SJCRH30 (cell line): ENCODE measurements at regions not wholly inside any gene's neighbourhood (a gene's known extent, or its start where the extent isn't known, plus 50 kb on each side); places are given as distances from the start of the nearest gene placed in this dataset.

ENCODE experiments used
- DNase-seq, 2 experiments: peaks; one replicate each; pipeline ENCODE4 v3.0.0-alpha.2; 2015 to 2020
- H3K27ac ChIP-seq: fragments of 250-450 bp; sonication (Bioruptor Pico); 2 replicates; pipeline ENCODE4 v1.5.1; 2020; ENCODE audit warnings: mild to moderate bottlenecking, moderate library complexity
- H3K27me3 ChIP-seq: fragments of 250-450 bp; sonication (Bioruptor Pico); 2 replicates; pipeline ENCODE4 v1.5.1; 2020; ENCODE audit warnings: mild to moderate bottlenecking, moderate library complexity
- H3K36me3 ChIP-seq: fragments of 250-450 bp; sonication (Bioruptor Pico); 2 replicates; pipeline ENCODE4 v1.5.1; 2020; ENCODE audit warnings: mild to moderate bottlenecking, moderate library complexity
- H3K4me1 ChIP-seq: fragments of 250-450 bp; sonication (Bioruptor Pico); 2 replicates; pipeline ENCODE4 v1.5.1; 2020; ENCODE audit warnings: mild to moderate bottlenecking, moderate library complexity
- H3K4me3 ChIP-seq: fragments of 250-450 bp; sonication (Bioruptor Pico); 2 replicates; pipeline ENCODE4 v1.5.1; 2020; ENCODE audit warnings: mild to moderate bottlenecking, moderate library complexity
- H3K9me3 ChIP-seq: fragments of 250-450 bp; sonication (Bioruptor Pico); replicated peaks from 2 replicates; pipeline ENCODE4 v1.5.1; 2020; ENCODE audit warnings: mild to moderate bottlenecking, moderate library complexity

DNA sequence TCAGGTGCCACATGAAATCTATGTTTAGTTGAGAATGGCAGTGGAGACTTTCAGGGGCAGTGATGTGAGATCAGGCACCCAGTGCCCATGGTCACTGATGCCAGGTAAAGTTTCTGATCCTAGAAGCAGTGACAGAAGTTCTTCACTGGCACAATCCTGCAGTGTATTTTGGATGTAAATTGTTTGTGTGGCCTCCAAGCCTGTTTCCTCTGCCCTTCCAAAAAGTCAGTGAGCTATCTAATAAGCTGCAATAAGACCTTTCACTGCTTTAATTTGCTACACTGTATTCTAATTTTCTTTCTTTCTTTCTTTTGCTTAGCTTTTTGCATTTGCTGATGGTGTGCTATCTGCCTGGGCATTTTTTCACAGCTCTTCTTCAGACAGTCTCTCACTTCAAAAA, 1348.6 kb downstream of the ADGRL3 start:
- Histone ChIP-seq H3K9me3 (no peaks in the 10 kb centered on the region), H3K4me1 (no peaks in the 10 kb centered on the region), H3K36me3 (no peaks in the 10 kb centered on the region), H3K27me3 (no peaks in the 10 kb centered on the region), H3K4me3 (no peak overlapping the region), H3K27ac (no peak overlapping the region)
- no peak for DNase-seq

DNA sequence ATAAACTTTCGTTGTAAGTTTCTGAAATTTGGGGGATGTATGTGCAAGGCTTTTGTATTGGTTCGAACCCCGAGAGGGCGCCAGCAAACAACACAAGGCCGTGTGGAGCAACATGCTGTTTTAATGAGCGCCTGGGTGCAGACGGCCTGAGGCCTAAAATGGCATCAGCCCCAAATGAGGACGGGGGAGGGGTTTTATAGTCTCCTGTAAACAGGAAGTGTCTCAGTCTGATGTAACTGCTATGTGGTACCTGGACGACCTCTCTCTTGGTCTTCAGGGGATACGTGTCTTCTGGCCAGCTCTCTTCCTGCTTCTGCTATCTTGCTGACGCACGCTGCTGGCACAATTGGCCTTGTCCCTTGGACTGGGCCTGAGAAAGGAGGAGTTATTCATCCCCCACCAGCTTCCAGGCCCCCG, 1348.0 kb downstream of the ADGRL3 start:
- peak in 1 of 2 experiments; percentile 3 for DNase-seq
- no peaks in the 10 kb centered on the region for H3K36me3 ChIP-seq
- H3K27ac ChIP-seq = no peak overlapping the region

DNA sequence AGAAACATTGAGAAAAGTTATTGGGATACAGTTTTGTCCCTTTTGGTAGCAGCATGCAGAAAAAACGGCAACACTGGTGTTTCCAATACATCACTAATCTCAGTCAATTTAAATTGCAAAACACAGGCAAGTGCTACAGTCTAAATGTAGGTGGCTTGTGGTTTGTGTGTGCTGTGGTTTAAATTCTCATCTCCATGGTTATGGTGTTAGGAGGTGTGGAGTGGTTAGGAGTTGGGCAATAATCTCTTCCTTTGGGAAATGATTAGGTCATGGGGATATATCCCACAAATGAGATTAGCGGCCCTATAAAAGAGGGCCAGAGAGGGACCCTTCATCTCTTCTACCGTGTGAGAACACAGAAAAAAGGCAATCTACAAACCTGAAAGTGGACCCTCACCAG, 1344.3 kb downstream of the ADGRL3 start:
- no peaks in the 10 kb centered on the region for H3K9me3 ChIP-seq
- DNase-seq = peak in 1 of 2 experiments; percentile 10
- H3K36me3 ChIP-seq = no peaks in the 10 kb centered on the region
- no peak overlapping the region for H3K4me3 ChIP-seq
- H3K4me1 ChIP-seq = no peaks in the 10 kb centered on the region
- H3K27ac ChIP-seq = no peak overlapping the region
- no peaks in the 10 kb centered on the region for H3K27me3 ChIP-seq

More for the DNA sequence above, 1348.0 kb downstream of the ADGRL3 start:
- no peak overlapping the region for H3K4me3 ChIP-seq
- H3K4me1 ChIP-seq = no peaks in the 10 kb centered on the region
- no peaks in the 10 kb centered on the region for H3K27me3 ChIP-seq
- no peaks in the 10 kb centered on the region for H3K9me3 ChIP-seq

DNA sequence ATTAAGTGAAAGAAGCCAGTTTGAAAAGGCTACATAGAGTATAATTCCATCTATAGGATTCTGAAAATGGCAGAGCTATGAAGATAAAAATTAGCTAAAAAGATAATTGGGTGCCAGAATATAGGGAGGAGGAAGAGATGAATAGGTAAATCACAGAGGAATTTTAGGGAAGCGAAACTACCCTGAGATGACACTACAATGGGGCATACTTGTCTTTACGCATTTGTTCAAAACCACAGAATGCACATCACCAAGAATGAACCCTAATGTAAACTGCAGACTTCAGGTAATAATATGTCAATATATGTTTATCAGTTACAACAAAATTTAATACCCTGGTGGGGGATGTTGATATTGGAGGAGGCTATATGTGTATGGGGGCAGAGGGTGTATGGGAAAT, 1342.9 kb downstream of the ADGRL3 start:
- DNase-seq = no peak

DNA sequence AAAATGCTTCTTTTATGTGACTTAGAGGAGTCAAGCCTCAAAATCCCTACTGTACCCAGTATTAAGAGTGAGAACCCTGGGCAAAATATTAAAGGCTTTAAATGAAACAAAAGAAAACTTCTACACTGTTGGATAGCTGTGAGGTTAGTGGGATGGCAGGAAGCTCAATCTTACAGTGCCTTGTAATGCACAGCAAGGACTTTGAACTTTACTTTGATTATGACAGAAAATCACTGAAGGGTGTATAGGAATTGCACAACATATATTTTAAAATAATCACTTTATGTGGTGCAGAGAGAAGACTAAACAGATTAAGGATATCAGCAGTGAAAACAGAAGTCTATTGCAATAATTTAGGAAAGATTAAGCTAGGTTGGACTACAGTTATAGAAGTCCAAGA, 1333.4 kb downstream of the ADGRL3 start:
- Histone ChIP-seq H3K36me3 (no peaks in the 10 kb centered on the region), H3K9me3 (no peaks in the 10 kb centered on the region), H3K4me3 (no peak overlapping the region), H3K27ac (no peak overlapping the region), H3K27me3 (no peaks in the 10 kb centered on the region), H3K4me1 (no peaks in the 10 kb centered on the region)
- no peak for DNase-seq

More for the DNA sequence above, 1342.9 kb downstream of the ADGRL3 start:
- Histone ChIP-seq H3K4me3 (no peak overlapping the region), H3K27ac (no peak overlapping the region), H3K36me3 (no peaks in the 10 kb centered on the region), H3K4me1 (no peaks in the 10 kb centered on the region), H3K27me3 (no peaks in the 10 kb centered on the region), H3K9me3 (no peaks in the 10 kb centered on the region)

DNA sequence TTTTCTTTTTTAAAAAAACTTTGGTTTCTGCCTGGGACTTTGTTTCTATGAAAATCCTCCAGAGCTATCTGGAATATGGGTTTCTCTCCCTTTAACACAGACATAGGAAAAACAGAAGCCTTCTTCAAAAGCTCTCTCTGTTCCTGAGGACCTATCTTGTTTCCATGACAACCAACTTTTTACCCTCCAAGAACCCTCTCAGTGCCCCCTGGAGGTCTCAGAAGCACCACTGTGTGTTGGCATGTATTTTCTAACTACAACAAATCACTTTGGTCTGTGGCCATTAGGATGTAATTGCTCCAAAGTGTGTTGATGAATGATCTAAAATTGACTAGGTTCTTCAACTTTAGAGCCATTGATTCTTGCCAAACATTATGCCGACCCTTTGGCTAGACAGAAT, 1331.6 kb downstream of the ADGRL3 start:
- Histone ChIP-seq H3K27me3 (no peaks in the 10 kb centered on the region), H3K36me3 (no peaks in the 10 kb centered on the region), H3K9me3 (no peaks in the 10 kb centered on the region), H3K4me3 (no peak overlapping the region), H3K27ac (no peak overlapping the region), H3K4me1 (no peaks in the 10 kb centered on the region)
- peak in 1 of 2 experiments; percentile 13 for DNase-seq

DNA sequence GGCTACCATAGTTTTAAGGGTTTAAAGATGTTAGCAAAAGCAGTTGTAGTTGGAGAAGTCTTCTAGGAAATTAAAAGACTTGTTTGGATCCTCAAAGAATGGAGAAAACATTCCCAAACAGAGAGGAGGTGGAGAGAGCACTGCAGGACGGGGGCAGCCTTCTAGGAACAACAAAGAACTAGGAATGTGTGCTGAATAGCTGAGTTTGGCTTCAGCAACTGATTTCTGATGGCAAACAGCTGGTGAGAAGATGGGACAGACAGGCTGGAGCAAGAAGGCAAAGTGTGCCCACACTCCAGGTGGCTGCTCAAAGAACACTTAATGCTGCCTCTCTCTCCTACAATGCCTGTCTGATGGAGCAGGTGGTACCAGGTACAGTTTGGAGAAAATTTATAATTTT, 1331.1 kb downstream of the ADGRL3 start:
- Histone ChIP-seq H3K4me1 (no peaks in the 10 kb centered on the region), H3K27ac (no peak overlapping the region), H3K4me3 (no peak overlapping the region), H3K27me3 (no peaks in the 10 kb centered on the region), H3K9me3 (no peaks in the 10 kb centered on the region), H3K36me3 (no peaks in the 10 kb centered on the region)
- no peak for DNase-seq

DNA sequence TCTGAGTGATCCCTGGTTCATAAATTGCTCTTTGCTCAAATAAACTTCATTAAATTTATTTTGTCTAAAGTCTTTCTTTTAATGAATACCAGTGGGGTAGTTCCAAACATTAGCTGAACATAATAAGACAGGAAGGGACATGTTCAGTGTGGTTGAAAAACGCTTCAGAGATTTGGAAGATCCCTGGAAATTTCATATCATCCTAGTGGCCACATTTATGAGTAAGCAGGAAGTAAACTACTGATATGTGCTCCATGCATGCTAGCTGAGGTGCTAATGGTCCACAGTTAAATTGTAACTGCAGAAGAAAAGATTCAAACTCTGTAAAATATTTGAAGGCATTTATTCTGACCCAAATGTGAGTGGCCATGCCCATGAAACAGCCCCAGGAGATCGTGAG, 1328.7 kb downstream of the ADGRL3 start:
- H3K4me3 ChIP-seq = no peak overlapping the region
- no peaks in the 10 kb centered on the region for H3K9me3 ChIP-seq

DNA sequence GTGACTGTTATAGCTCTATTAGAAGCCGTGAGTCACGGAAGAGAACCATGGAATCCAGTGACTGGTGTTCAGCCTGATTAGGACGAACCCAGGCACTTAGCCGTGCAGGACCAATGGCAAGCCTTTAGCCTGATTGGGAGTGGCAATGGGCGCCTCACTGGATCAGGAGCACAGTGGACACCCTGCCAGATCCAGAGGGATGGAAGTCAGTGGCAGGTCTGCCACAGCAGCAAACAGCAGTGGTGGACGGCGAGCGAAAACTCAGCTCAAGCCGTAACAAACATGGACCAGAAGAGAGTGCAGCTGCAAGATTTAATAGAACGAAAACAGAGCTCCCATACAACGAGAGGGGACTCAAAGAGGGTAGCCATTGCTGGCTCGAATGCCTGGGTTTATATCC, 1326.5 kb downstream of the ADGRL3 start:
- Histone ChIP-seq H3K9me3 (no peaks in the 10 kb centered on the region), H3K36me3 (no peaks in the 10 kb centered on the region), H3K27me3 (no peaks in the 10 kb centered on the region), H3K4me3 (no peak overlapping the region), H3K4me1 (no peaks in the 10 kb centered on the region), H3K27ac (no peak overlapping the region)
- DNase-seq = no peak

More for the DNA sequence above, 1328.7 kb downstream of the ADGRL3 start:
- no peaks in the 10 kb centered on the region for H3K36me3 ChIP-seq
- H3K4me1 ChIP-seq = no peaks in the 10 kb centered on the region
- no peaks in the 10 kb centered on the region for H3K27me3 ChIP-seq
- H3K27ac ChIP-seq = no peak overlapping the region
- DNase-seq = no peak

DNA sequence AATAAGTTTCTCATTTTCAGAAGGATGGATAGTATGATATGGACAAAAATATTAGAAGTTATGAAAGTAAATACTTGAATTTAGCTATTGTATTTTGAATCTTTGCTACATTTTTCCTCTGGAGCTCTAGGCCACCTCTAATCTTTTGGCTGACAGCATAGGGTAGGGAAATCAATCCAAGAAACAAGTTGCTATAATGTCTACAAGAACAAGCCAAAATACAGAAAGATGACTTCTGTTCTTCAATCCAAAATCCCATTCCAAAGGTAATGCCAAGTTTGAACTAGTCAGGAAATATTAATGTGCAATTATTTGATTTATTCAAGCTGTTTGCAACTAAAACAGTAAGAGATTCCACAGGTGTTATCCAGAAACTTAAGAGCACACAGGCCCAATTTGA, 1323.1 kb downstream of the ADGRL3 start:
- H3K36me3 ChIP-seq = no peaks in the 10 kb centered on the region
- H3K27me3 ChIP-seq = no peaks in the 10 kb centered on the region
- H3K9me3 ChIP-seq = no peaks in the 10 kb centered on the region
- DNase-seq = no peak
- no peak overlapping the region for H3K27ac ChIP-seq
- H3K4me1 ChIP-seq = no peaks in the 10 kb centered on the region
- no peak overlapping the region for H3K4me3 ChIP-seq

DNA sequence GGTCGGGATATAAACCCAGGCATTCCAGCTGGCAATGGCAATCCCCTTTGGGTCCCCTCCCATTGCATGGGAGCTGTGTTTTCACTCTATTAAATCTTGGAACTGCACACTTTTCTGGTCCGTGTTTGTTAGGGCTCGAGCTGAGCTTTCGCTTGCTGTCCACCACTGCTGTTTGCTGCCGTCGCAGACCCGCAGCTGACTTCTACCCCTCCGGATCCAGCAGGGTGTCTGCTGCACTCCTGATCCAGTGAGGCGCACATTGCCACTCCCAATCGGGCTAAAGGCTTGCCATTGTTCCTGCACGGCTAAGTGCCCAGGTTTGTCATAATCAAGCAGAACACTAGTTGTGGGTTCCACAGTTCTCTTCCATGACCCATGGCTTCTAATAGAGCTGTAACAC, 1322.1 kb downstream of the ADGRL3 start:
- H3K27me3 ChIP-seq = no peaks in the 10 kb centered on the region
- H3K36me3 ChIP-seq = no peaks in the 10 kb centered on the region
- no peaks in the 10 kb centered on the region for H3K4me1 ChIP-seq
- no peaks in the 10 kb centered on the region for H3K9me3 ChIP-seq
- no peak overlapping the region for H3K4me3 ChIP-seq
- no peak overlapping the region for H3K27ac ChIP-seq
- no peak for DNase-seq

DNA sequence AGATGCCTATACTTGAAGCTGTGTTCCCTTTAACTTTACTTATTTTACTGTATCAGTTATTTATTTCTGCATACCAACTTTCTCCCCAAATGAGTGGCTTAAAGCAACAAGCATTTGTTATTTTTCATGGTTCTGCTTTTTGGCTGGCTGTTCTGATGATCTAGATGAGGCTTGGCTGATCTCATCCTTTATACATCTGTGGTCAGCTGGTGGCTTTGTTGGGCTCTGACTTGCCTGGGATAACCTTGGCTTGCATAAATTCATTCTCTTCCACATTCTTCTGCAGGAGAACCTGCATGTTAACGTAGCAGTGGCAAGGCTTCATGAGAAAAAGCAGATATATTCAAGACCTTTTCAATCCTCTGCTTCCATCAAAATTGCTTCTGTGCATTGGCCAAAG, 1317.6 kb downstream of the ADGRL3 start:
- Histone ChIP-seq H3K4me3 (no peak overlapping the region), H3K27ac (no peak overlapping the region), H3K27me3 (no peaks in the 10 kb centered on the region), H3K36me3 (no peaks in the 10 kb centered on the region), H3K9me3 (no peaks in the 10 kb centered on the region), H3K4me1 (no peaks in the 10 kb centered on the region)
- peak in 1 of 2 experiments; percentile 3 for DNase-seq

DNA sequence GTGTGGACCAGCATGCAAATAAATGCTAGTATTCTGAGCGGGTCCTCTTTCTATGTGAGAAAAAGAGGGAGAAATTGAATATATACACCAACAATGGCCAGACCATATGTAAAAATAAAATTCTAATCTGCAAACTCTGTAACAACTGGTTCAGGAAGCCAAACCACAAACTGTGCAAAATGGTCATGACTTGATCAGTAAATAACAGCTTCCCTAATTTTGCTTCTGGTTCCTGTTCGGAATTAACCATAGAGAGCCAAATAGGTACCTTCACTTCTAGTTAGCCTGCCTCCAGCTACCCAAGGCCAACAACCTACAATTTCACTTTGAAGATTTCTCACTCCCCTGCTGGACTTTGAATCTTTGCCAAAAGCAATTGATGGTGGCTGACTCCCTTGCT, 1313.2 kb downstream of the ADGRL3 start:
- H3K27me3 ChIP-seq = no peaks in the 10 kb centered on the region
- no peak for DNase-seq
- H3K4me3 ChIP-seq = no peak overlapping the region
- no peaks in the 10 kb centered on the region for H3K4me1 ChIP-seq
- H3K36me3 ChIP-seq = no peaks in the 10 kb centered on the region
- H3K9me3 ChIP-seq = no peaks in the 10 kb centered on the region
- no peak overlapping the region for H3K27ac ChIP-seq

DNA sequence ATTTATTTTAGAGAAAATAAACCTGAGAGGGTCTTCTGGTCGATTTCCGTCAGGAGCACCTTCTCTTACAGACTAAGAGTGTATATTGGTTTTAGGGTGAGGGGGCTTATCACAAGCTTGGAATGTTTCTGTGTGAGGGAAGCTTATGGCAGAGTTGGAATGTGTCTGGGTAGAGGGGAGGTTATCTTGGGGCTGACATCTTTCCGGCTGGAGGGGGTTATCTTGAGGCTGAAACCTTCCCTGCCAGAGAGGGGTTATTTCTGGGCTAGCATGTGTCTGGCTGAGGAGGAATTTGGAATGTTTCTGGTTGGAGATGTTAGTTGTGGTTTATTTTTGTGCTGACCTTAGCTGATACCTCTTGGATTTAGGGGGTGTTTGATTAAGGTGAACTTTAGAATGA, 1312.1 kb downstream of the ADGRL3 start:
- no peak for DNase-seq
- no peaks in the 10 kb centered on the region for H3K9me3 ChIP-seq
- no peaks in the 10 kb centered on the region for H3K27me3 ChIP-seq
- no peak overlapping the region for H3K27ac ChIP-seq
- no peaks in the 10 kb centered on the region for H3K4me1 ChIP-seq
- H3K4me3 ChIP-seq = no peak overlapping the region
- no peaks in the 10 kb centered on the region for H3K36me3 ChIP-seq

DNA sequence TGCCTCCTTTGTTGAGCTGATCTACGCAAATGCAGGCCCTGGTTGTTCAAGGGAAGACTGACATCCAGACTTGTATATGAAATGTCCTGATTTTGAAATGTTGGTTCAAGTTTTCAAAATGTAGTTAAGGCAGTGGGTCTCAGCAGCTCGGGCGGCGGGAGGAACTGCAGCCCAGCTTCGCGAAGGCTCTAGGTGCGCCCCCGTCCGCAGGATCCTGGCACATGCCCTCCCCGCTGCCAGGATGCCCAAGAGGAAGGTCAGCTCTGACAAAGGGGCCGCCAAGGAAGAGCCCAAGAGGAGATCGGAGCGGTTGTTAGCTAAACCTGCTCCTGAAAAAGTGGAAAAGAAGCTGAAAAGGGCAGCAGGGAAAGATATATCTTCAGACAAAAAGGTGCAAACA, 1310.1 kb downstream of the ADGRL3 start:
- Histone ChIP-seq H3K9me3 (no peaks in the 10 kb centered on the region), H3K27ac (no peak overlapping the region), H3K27me3 (no peaks in the 10 kb centered on the region; the same call in 1 of the 2 replicates), H3K4me1 (no peaks in the 10 kb centered on the region), H3K4me3 (no peak overlapping the region), H3K36me3 (no peaks in the 10 kb centered on the region)
- DNase-seq = no peak

DNA sequence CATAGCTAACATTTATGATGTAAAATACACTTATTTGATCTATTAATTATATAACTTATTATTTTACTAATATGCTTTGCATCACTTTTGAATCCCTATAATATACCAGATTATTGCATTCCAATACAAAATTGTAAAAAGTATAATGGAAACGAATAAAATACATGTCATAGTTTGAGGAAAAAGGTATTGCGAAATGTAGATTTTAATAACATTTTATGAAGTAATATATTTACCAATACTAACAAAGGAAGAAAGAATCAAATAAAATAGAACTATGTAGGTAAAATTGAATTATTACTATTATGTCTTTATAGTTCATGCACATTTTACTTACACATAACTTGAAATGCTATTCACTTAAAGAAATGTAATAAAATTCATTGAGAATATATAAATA, 1300.2 kb downstream of the ADGRL3 start:
- H3K4me3 ChIP-seq = no peak overlapping the region
- no peaks in the 10 kb centered on the region for H3K27me3 ChIP-seq
- H3K4me1 ChIP-seq = no peaks in the 10 kb centered on the region
- no peaks in the 10 kb centered on the region for H3K36me3 ChIP-seq
- no peaks in the 10 kb centered on the region for H3K9me3 ChIP-seq
- no peak overlapping the region for H3K27ac ChIP-seq
- no peak for DNase-seq

DNA sequence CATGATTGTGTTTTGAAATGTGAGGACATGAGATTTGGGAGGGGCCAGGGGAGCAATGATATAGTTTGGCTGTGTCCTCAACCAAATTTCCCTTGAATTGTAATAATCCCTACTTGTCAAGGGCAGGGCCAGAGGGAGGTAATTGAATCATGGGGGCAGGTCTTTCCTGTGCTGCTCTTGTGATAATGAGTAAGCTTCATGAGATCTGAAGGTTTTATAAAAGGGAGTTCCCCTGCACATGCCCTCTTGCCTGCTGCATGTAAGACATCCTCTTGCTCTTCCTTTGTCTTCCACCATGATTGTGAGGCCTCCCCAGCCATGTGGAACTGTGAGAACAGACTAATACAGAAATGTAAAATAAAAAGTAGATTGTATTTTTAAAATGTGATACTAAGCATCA, 1294.9 kb downstream of the ADGRL3 start:
- no peaks in the 10 kb centered on the region for H3K9me3 ChIP-seq
- no peaks in the 10 kb centered on the region for H3K4me1 ChIP-seq
- no peaks in the 10 kb centered on the region for H3K36me3 ChIP-seq
- H3K4me3 ChIP-seq = no peak overlapping the region
- H3K27ac ChIP-seq = no peak overlapping the region
- no peaks in the 10 kb centered on the region for H3K27me3 ChIP-seq
- no peak for DNase-seq
